K562 (cell line): ENCODE measurements at regions not wholly inside any gene's neighbourhood (a gene's known extent, or its start where the extent isn't known, plus 50 kb on each side); places are given as distances from the start of the nearest gene placed in this dataset.

Experiments used
- ATAC-seq: fragments of 200-7000 bp; cut with Tn5 transposase; 3 replicates; pipeline ENCODE4 v1.9.1; 2020; ENCODE audit warnings: moderate library complexity
- BruUV-seq: library from RNA; stranded (reverse); fragments of 400-500 nt; replicated peaks from 2 replicates; lab custom pipeline; 2021; lab: Mats Ljungman, UMichigan
- CTCF ChIA-PET: fragments of 300-600 bp; formaldehyde crosslinking; extraction: SDS; loops from one replicate; lab custom pipeline; 2021; ENCODE audit warnings: low intra/inter-chr PET ratio; lab: Yijun Ruan, JAX
- POLR2A ChIA-PET: fragments of 300-600, 350-650 bp; sonication (Branson Sonifier 250); formaldehyde crosslinking; extraction: SDS; loops from one replicate; lab custom pipeline; 2021; ENCODE audit warnings: antibody characterized with exemption, inconsistent platforms; lab: Yijun Ruan, JAX
- DNase-seq, 4 experiments: peaks; one replicate each; pipeline versions ENCODE4 v3.0.0 to v3.0.0-alpha.2; 2011 to 2018; ENCODE audit warnings: low spot score in 3 of 4, mixed read lengths in 3 of 4; ENCODE audit errors: extremely low read depth in 1 of 4
- FAIRE-seq: peaks from 2 replicates; lab custom pipeline; 2011; peaks lifted over from hg19 to GRCh38; lab: Jason Lieb, UNC
- H2AFZ ChIP-seq: 2 replicates; pipeline ENCODE4 v1.6.0; 2011; ENCODE audit warnings: low read depth, low read length, control low read depth, inconsistent platforms
- H3K27ac ChIP-seq: fragments of 200-600 bp; 3 replicates; pipeline ENCODE4 v1.8.0; 2011; ENCODE audit warnings: low read depth, mild to moderate bottlenecking, control low read depth, inconsistent platforms, low read length, moderate library complexity, mixed read lengths; ENCODE audit errors: extremely low read depth
- H3K27me3 ChIP-seq, 2 experiments: fragments of 300-600 bp in 1 of 2; 2 replicates in 1 of 2; 3 replicates in 1 of 2; pipeline versions ENCODE4 v1.6.0 to v1.8.0; 2011; ENCODE audit warnings: inconsistent platforms in 2 of 2, low read length in 2 of 2, mild to moderate bottlenecking in 1 of 2, mixed read lengths in 1 of 2, moderate library complexity in 1 of 2; ENCODE audit not compliant: control insufficient read depth in 2 of 2, insufficient read depth in 2 of 2
- H3K36me3 ChIP-seq: fragments of 300-600 bp; 3 replicates; pipeline ENCODE4 v1.8.0; 2011; ENCODE audit warnings: mild to moderate bottlenecking, low read length, inconsistent platforms; ENCODE audit not compliant: control insufficient read depth, insufficient read depth
- H3K4me1 ChIP-seq, 2 experiments: fragments of 200-600 bp in 1 of 2; replicated peaks in 1 of 2; 2 replicates in 1 of 2; 3 replicates in 1 of 2; pipeline versions ENCODE4 v1.5.1 to v1.8.0; 2011; ENCODE audit warnings: inconsistent platforms in 2 of 2, low read length in 2 of 2, mild to moderate bottlenecking in 1 of 2, mixed read lengths in 1 of 2, moderate library complexity in 1 of 2; ENCODE audit not compliant: control insufficient read depth in 2 of 2, insufficient read depth in 2 of 2
- H3K4me2 ChIP-seq: 2 replicates; pipeline ENCODE4 v1.6.1; 2011; ENCODE audit warnings: low read length, control low read depth, inconsistent platforms, mixed read lengths; ENCODE audit not compliant: insufficient read depth
- H3K4me3 ChIP-seq: fragments of 200-600 bp; sonication (generic), shearing (Covaris generic); 2 replicates; pipeline ENCODE4 v1.5.1; 2016; ENCODE audit warnings: control low read depth, inconsistent platforms
- H3K79me2 ChIP-seq: fragments of 200-600 bp; 3 replicates; pipeline ENCODE4 v1.8.0; 2011; ENCODE audit warnings: low read length, inconsistent platforms; ENCODE audit not compliant: control insufficient read depth, insufficient read depth
- H3K9ac ChIP-seq, 2 experiments: 2 replicates each; pipeline versions ENCODE4 v1.6.0 to v1.6.1; 2011; ENCODE audit warnings: low read depth in 2 of 2, low read length in 2 of 2, control low read depth in 1 of 2, inconsistent platforms in 1 of 2, mild to moderate bottlenecking in 1 of 2, mixed read lengths in 1 of 2; ENCODE audit not compliant: insufficient read depth in 1 of 2
- H3K9me1 ChIP-seq: one replicate; pipeline ENCODE4 v1.6.0; 2011; ENCODE audit warnings: inconsistent platforms, mild to moderate bottlenecking, low read length, moderate library complexity; ENCODE audit not compliant: control insufficient read depth, insufficient read depth
- H3K9me3 ChIP-seq: replicated peaks from 2 replicates; pipeline ENCODE4 v1.5.1; 2011; ENCODE audit warnings: low read depth, low read length, inconsistent platforms; ENCODE audit not compliant: control insufficient read depth, insufficient read depth
- H4K20me1 ChIP-seq: replicated peaks from 2 replicates; pipeline ENCODE4 v1.6.1; 2011; ENCODE audit warnings: low read length, inconsistent platforms, mixed read lengths; ENCODE audit not compliant: control insufficient read depth, insufficient read depth
- ARNT ChIP-seq, 2 experiments: fragments of 450-650 bp; IDR thresholded peaks; 2 replicates each; pipeline ENCODE4 v1.6.1; 2016; ENCODE audit warnings: mild to moderate bottlenecking in 1 of 2
- BCL6 ChIP-seq: fragments of 250-450 bp; sonication (Bioruptor Pico); IDR thresholded peaks from 2 replicates; pipeline ENCODE4 v1.4.0; 2020
- HDAC2 ChIP-seq: fragments of 450-650 bp; IDR thresholded peaks from 2 replicates; pipeline ENCODE4 v1.6.1; 2016; ENCODE audit warnings: mild to moderate bottlenecking
- HOXB6 ChIP-seq: fragments of 250-450 bp; sonication (Bioruptor Pico); IDR thresholded peaks from 2 replicates; pipeline ENCODE4 v1.5.1; 2022; ENCODE audit warnings: mild to moderate bottlenecking, borderline replicate concordance
- PURB ChIP-seq: sonication (generic); formaldehyde crosslinking; IDR thresholded peaks from 2 replicates; pipeline ENCODE4 v1.9.0; 2021; ENCODE audit warnings: low read depth, mild to moderate bottlenecking, missing genetic modification reagents
- SMARCA4 ChIP-seq: fragments of 450-650 bp; IDR thresholded peaks from 2 replicates; pipeline ENCODE4 v1.6.1; 2016
- SPI1 ChIP-seq: IDR thresholded peaks from 2 replicates; pipeline ENCODE4 v1.6.1; 2011; ENCODE audit warnings: low read depth, low read length, control low read depth, borderline replicate concordance
- ZNF121 ChIP-seq: sonication (generic); formaldehyde crosslinking; conservative IDR thresholded peaks from 2 replicates; pipeline ENCODE4 v1.8.0; 2022; ENCODE audit warnings: missing genetic modification reagents
- ZNF512 ChIP-seq: IDR thresholded peaks from 2 replicates; pipeline ENCODE4 v1.6.1; 2016; ENCODE audit warnings: missing genetic modification characterization, missing compliant biosample characterization
- ZNF668 ChIP-seq: fragments of 250-450 bp; sonication (Bioruptor Pico); IDR thresholded peaks from 2 replicates; pipeline ENCODE4 v1.8.0; 2022; ENCODE audit warnings: mild to moderate bottlenecking, inconsistent platforms
- WGBS: fragments of 100-300 bp; shearing (Covaris generic); methylation state at CpG from one replicate; pipeline ENCODE4 v1.1.6; 2016; ENCODE audit warnings: low coverage, mixed read lengths; ENCODE audit not compliant: insufficient coverage; ENCODE audit errors: missing lambda C conversion rate; 5-methylcytosine and 5-hydroxymethylcytosine counted together
- in situ Hi-C: fragments of 300-500 bp; cut with MboI; formaldehyde crosslinking; loops from 4 replicates; pipeline ENCODE4 v1.15.0; 2018; ENCODE audit warnings: inconsistent platforms, mixed read lengths
- intact Hi-C: fragments of 100-400 bp; cut with micrococcal nuclease; formaldehyde crosslinking; loops from 2 replicates; pipeline ENCODE4 v1.14.2; 2022
- TF ChIP-seq, protein P1 (sequence below): sonication (generic); formaldehyde crosslinking; IDR thresholded peaks from 2 replicates; pipeline ENCODE4 v1.8.0; 2023; ENCODE audit warnings: mild to moderate bottlenecking, missing genetic modification reagents
- TF ChIP-seq, protein P2 (sequence below): fragments of 450-650 bp; IDR thresholded peaks from 2 replicates; pipeline ENCODE4 v1.6.1; 2016; ENCODE audit warnings: antibody characterized with exemption

GRCh38 chr16:62940569-62940968 is 904.3 kb upstream of the CDH8 start:
- intact Hi-C loops: no loop called here
- no peak overlapping the region for H2AFZ ChIP-seq
- H3K4me2 ChIP-seq: no peak overlapping the region
- POLR2A ChIA-PET: no interaction called here
- TF ChIP-seq HOXB6 (CRISPR knock-in tag) (no peak), HDAC2 (no peak), ZNF512 (no peak), ZNF121 (CRISPR knock-in tag) (no peak), ZNF668 (CRISPR knock-in tag) (no peak), BCL6 (CRISPR knock-in tag) (no peak), PURB (no peak), SPI1 (no peak), ARNT (IDR thresholded peaks at IDR 0.05) (no peak), SMARCA4 (no peak)
- TF ChIP-seq, protein P1, sequence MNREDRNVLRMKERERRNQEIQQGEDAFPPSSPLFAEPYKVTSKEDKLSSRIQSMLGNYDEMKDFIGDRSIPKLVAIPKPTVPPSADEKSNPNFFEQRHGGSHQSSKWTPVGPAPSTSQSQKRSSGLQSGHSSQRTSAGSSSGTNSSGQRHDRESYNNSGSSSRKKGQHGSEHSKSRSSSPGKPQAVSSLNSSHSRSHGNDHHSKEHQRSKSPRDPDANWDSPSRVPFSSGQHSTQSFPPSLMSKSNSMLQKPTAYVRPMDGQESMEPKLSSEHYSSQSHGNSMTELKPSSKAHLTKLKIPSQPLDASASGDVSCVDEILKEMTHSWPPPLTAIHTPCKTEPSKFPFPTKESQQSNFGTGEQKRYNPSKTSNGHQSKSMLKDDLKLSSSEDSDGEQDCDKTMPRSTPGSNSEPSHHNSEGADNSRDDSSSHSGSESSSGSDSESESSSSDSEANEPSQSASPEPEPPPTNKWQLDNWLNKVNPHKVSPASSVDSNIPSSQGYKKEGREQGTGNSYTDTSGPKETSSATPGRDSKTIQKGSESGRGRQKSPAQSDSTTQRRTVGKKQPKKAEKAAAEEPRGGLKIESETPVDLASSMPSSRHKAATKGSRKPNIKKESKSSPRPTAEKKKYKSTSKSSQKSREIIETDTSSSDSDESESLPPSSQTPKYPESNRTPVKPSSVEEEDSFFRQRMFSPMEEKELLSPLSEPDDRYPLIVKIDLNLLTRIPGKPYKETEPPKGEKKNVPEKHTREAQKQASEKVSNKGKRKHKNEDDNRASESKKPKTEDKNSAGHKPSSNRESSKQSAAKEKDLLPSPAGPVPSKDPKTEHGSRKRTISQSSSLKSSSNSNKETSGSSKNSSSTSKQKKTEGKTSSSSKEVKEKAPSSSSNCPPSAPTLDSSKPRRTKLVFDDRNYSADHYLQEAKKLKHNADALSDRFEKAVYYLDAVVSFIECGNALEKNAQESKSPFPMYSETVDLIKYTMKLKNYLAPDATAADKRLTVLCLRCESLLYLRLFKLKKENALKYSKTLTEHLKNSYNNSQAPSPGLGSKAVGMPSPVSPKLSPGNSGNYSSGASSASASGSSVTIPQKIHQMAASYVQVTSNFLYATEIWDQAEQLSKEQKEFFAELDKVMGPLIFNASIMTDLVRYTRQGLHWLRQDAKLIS (CRISPR knock-in tag): no peak
- TF ChIP-seq, protein P2, sequence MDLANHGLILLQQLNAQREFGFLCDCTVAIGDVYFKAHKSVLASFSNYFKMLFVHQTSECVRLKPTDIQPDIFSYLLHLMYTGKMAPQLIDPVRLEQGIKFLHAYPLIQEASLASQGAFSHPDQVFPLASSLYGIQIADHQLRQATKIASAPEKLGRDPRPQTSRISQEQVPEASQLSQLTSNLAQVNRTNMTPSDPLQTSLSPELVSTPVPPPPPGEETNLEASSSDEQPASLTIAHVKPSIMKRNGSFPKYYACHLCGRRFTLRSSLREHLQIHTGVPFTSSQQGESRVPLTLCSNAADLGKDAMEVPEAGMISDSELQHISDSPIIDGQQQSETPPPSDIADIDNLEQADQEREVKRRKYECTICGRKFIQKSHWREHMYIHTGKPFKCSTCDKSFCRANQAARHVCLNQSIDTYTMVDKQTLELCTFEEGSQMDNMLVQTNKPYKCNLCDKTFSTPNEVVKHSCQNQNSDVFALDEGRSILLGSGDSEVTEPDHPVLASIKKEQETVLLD: no peak
- H3K9me3 ChIP-seq: no peaks in the 10 kb centered on the region
- FAIRE-seq (no peak), ATAC-seq (no peak), DNase-seq (no peak)
- CTCF ChIA-PET: no interaction called here
- in situ Hi-C loops: no loop called here
- no peak overlapping the region for H3K27ac ChIP-seq
- BruUV-seq: no TSS peak
- H3K4me1 ChIP-seq: no peaks in the 10 kb centered on the region
- H3K9me1 ChIP-seq: no peaks in the 10 kb centered on the region
- H3K9ac ChIP-seq: no peak overlapping the region
- 5% methylated on average over 4 of the region's 4 CpGs for WGBS
- H4K20me1 ChIP-seq: no peaks in the 10 kb centered on the region
- H3K79me2 ChIP-seq: no peaks in the 10 kb centered on the region
- H3K27me3 ChIP-seq: no peaks in the 10 kb centered on the region
- no peak overlapping the region for H3K4me3 ChIP-seq
- no peaks in the 10 kb centered on the region for H3K36me3 ChIP-seq
